Tibial nerve (tissue), 4 donors: ENCODE measurements at regions not wholly inside any gene's neighbourhood (a gene's known extent, or its start where the extent isn't known, plus 50 kb on each side); places are given as distances from the start of the nearest gene placed in this dataset.

Experiments used
- CTCF ChIP-seq, 5 experiments: fragments of 200-600 bp in 3 of 5; fragments of 450-650 bp in 2 of 5; sonication (generic) in 3 of 5; IDR thresholded peaks; one replicate each; pipeline ENCODE4 v1.5.1; 2016 to 2019; ENCODE audit warnings: antibody characterized with exemption in 5 of 5, mild to moderate bottlenecking in 3 of 5, moderate library complexity in 2 of 5
- EP300 ChIP-seq, 2 donors: sonication (generic); formaldehyde crosslinking; IDR thresholded peaks; one replicate each; pipeline ENCODE4 v1.6.1; 2017; ENCODE audit warnings: antibody characterized with exemption in 2 of 2, mild to moderate bottlenecking in 1 of 2
- POLR2A ChIP-seq, 2 donors: fragments of 450-650 bp; IDR thresholded peaks; one replicate each; pipeline ENCODE4 v1.6.1; 2017; ENCODE audit warnings: antibody characterized with exemption in 2 of 2, mild to moderate bottlenecking in 2 of 2, moderate library complexity in 2 of 2

DNA sequence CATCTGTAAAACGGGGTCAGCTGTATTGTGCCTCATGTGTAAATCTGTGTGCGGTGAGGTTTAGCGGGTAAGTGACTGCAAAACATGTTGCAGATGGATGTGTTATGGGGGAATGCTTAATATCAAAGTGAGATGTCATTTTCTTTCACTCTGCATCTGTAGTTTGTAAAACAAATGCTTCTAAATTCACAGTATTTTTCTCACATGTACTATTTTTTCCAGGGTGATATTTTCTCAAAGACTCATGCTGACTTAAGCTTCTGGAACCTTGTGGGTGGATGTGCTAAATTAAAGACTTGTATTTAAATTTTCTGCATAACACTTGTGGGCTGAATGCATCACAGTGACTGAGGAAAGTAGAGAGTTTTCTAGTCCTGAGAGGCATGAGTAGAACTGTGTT, 115.2 kb upstream of the TP63 start:
- TF ChIP-seq CTCF (IDR thresholded peaks at IDR 0.05), result no peak
- TF ChIP-seq POLR2A (IDR thresholded peaks at IDR 0.05), result no peak
- no peak for TF ChIP-seq EP300 (IDR thresholded peaks at IDR 0.05)
